NT2/D1 (cell line): ENCODE measurements at regions not wholly inside any gene's neighbourhood (a gene's known extent, or its start where the extent isn't known, plus 50 kb on each side); places are given as distances from the start of the nearest gene placed in this dataset.

Experiments
- DNase-seq: peaks from one replicate; pipeline ENCODE4 v3.0.0-alpha.2; 2011; ENCODE audit warnings: low read depth, low spot score
- H3K27me3 ChIP-seq: 2 replicates; pipeline ENCODE4 v1.6.0; 2011; ENCODE audit warnings: mild to moderate bottlenecking; ENCODE audit not compliant: insufficient read length, insufficient read depth
- H3K36me3 ChIP-seq: 2 replicates; pipeline ENCODE4 v1.6.1; 2011; ENCODE audit warnings: mild to moderate bottlenecking, low read length, mixed read lengths; ENCODE audit not compliant: insufficient read depth, insufficient read length
- H3K4me1 ChIP-seq: 2 replicates; pipeline ENCODE4 v1.5.1; 2011; ENCODE audit not compliant: insufficient read depth, insufficient read length
- H3K4me3 ChIP-seq: 2 replicates; pipeline ENCODE4 v1.5.1; 2011; ENCODE audit warnings: low read depth; ENCODE audit not compliant: insufficient read length
- H3K9ac ChIP-seq: 2 replicates; pipeline ENCODE4 v1.6.0; 2011; ENCODE audit warnings: low read depth; ENCODE audit not compliant: insufficient read length
- H3K9me3 ChIP-seq: 2 replicates; pipeline ENCODE4 v1.5.1; 2011; ENCODE audit warnings: mild to moderate bottlenecking, low read length; ENCODE audit not compliant: insufficient read depth
- SUZ12 ChIP-seq: IDR thresholded peaks from 2 replicates; pipeline ENCODE4 v1.6.1; 2011; ENCODE audit not compliant: insufficient read length, insufficient read depth; ENCODE audit errors: extremely low read depth
- YY1 ChIP-seq: IDR thresholded peaks from 2 replicates; pipeline ENCODE4 v1.6.1; 2011; ENCODE audit not compliant: insufficient read length, insufficient read depth
- ZNF274 ChIP-seq: IDR thresholded peaks from 2 replicates; pipeline ENCODE4 v1.6.1; 2011; ENCODE audit warnings: mild to moderate bottlenecking, low read depth, low read length

- H3K9ac ChIP-seq = no peak overlapping the region
- TF ChIP-seq YY1 (no peak), SUZ12 (no peak), ZNF274 (no peak)
- H3K4me1 ChIP-seq = no peaks in the 10 kb centered on the region
- H3K9me3 ChIP-seq = peaks cover 19% of the 10 kb centered on the region; the same call in 1 of the 2 replicates
- H3K36me3 ChIP-seq = no peaks in the 10 kb centered on the region
- no peaks in the 10 kb centered on the region for H3K27me3 ChIP-seq
- DNase-seq = no peak
- H3K4me3 ChIP-seq = no peak overlapping the region
Observed at GRCh38 chr11:106399624-106400023, 322.2 kb downstream of the AASDHPPT start.

DNA sequence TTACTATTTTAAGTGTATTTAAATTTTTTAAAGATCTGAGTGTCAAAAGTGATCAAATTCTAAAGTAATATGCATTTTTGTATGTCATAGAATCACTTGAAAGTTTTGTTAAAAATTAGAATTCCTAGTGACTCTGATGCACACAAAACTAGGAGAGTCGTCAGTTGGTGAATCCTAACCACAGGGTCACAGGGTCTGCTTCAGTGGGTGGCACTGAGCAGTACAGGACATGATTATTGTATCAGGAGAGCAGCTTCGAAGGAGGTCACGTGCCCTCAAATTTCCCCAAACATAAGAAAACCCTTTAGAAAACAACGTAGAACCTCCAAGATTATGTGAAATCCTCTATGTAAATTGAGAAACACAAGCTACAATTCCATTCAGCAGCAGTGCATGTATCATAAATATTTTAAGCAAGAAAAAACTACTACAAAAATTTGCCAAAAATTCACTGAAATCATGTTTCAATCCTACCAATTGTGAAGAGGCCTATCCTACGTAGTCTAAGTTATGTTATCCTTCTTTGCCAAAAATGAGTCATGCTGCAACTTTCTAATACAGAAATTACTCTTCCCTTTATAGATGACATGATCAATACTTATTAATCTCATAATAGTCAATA, 323.6 kb downstream of the AASDHPPT start:
- Histone ChIP-seq H3K36me3 (no peaks in the 10 kb centered on the region), H3K4me1 (no peaks in the 10 kb centered on the region), H3K9me3 (peaks cover 8% of the 10 kb centered on the region; the same call in 1 of the 2 replicates), H3K9ac (no peak overlapping the region), H3K4me3 (no peak overlapping the region), H3K27me3 (no peaks in the 10 kb centered on the region)
- TF ChIP-seq SUZ12 (no peak), ZNF274 (no peak), YY1 (no peak)
- no peak for DNase-seq

- H3K36me3 ChIP-seq = no peaks in the 10 kb centered on the region
- TF ChIP-seq YY1 = no peak
- no peak for TF ChIP-seq SUZ12
- no peak for TF ChIP-seq ZNF274
- H3K27me3 ChIP-seq = no peaks in the 10 kb centered on the region
- DNase-seq = no peak
- H3K4me1 ChIP-seq = no peaks in the 10 kb centered on the region
- no peaks in the 10 kb centered on the region for H3K9me3 ChIP-seq
- H3K4me3 ChIP-seq = no peak overlapping the region
- H3K9ac ChIP-seq = no peak overlapping the region
Observed at GRCh38 chr11:106403751-106404150, 326.3 kb downstream of the AASDHPPT start.

- H3K4me1 ChIP-seq = no peaks in the 10 kb centered on the region
- H3K9ac ChIP-seq = no peak overlapping the region
- H3K36me3 ChIP-seq = no peaks in the 10 kb centered on the region
- H3K27me3 ChIP-seq = no peaks in the 10 kb centered on the region
- no peaks in the 10 kb centered on the region for H3K9me3 ChIP-seq
- TF ChIP-seq ZNF274 (no peak), YY1 (no peak), SUZ12 (no peak)
- DNase-seq = no peak
- H3K4me3 ChIP-seq = no peak overlapping the region
Observed at GRCh38 chr11:106409222-106409621, 331.8 kb downstream of the AASDHPPT start.

DNA sequence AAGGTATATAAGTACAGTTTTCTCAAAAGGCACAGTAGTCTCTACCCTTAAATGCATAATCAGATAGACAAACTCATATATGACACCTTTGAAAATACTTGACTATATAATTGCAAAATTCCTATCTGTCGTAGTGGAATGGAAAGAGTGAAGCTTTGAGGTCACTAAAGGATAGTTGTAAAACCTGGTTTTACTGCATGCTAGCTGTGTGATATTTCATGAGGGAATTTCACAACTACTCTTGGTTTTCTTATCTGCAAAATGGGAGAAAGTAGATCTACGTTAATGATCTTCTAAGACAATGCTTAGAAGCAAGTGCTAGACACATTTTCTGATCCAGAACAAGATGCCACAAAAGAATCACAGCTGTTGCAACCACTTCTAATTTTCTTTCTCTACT, 332.2 kb downstream of the AASDHPPT start:
- Histone ChIP-seq H3K36me3 (no peaks in the 10 kb centered on the region), H3K4me1 (no peaks in the 10 kb centered on the region), H3K9me3 (no peaks in the 10 kb centered on the region), H3K9ac (no peak overlapping the region), H3K27me3 (no peaks in the 10 kb centered on the region), H3K4me3 (no peak overlapping the region)
- no peak for DNase-seq
- TF ChIP-seq YY1 (no peak), SUZ12 (no peak), ZNF274 (no peak)

DNA sequence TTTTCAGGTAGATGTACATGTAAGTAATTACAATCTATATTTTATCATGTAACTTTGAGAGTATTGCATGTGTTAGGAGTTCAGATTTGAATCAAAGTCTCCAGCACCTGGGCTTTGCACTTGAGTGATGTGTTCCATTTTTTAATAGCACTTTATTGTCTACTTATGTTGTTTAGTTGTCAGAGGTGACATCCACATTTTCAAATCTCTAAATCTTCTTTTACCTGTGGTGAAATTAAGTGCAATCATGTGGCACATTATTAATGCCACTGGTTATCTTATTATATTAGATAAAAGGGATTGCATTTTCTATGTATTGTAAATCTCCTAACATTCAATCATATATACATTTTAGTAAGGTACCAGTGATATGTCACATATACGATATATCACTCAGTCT, 333.4 kb downstream of the AASDHPPT start:
- H3K27me3 ChIP-seq = no peaks in the 10 kb centered on the region
- no peaks in the 10 kb centered on the region for H3K4me1 ChIP-seq
- H3K9ac ChIP-seq = no peak overlapping the region
- H3K4me3 ChIP-seq = no peak overlapping the region
- TF ChIP-seq ZNF274 (no peak), SUZ12 (no peak), YY1 (no peak)
- no peaks in the 10 kb centered on the region for H3K36me3 ChIP-seq
- DNase-seq = no peak
- H3K9me3 ChIP-seq = no peaks in the 10 kb centered on the region

DNA sequence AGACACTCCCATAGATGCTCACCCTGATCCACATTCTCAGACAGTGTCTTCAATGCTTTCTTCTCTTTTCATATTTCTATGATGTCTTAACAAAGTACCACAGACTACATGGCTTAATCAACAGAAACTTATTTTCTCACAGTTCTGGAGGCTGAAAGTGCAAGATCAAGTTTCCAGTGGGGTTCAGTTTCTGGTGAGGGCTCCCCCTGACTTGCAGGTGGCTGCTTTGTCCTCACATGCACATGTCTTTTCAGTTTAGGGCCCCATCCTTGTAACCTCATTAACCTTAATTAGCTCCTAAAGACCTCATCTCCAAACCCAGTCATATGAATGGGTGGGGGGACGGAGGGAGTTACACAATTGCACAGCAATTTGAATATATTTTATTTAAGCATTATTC, 335.8 kb downstream of the AASDHPPT start:
- no peaks in the 10 kb centered on the region for H3K4me1 ChIP-seq
- no peak for DNase-seq

GRCh38 chr11:106415510-106415909, 338.0 kb downstream of the AASDHPPT start:
- H3K27me3 ChIP-seq = no peaks in the 10 kb centered on the region
- no peaks in the 10 kb centered on the region for H3K4me1 ChIP-seq
- H3K9me3 ChIP-seq = no peaks in the 10 kb centered on the region
- DNase-seq = no peak
- H3K36me3 ChIP-seq = no peaks in the 10 kb centered on the region
- H3K9ac ChIP-seq = no peak overlapping the region
- TF ChIP-seq SUZ12 = no peak
- TF ChIP-seq YY1 = no peak
- no peak for TF ChIP-seq ZNF274
- no peak overlapping the region for H3K4me3 ChIP-seq

More for the DNA sequence above, 335.8 kb downstream of the AASDHPPT start:
- Histone ChIP-seq H3K4me3 (no peak overlapping the region), H3K9me3 (no peaks in the 10 kb centered on the region), H3K27me3 (no peaks in the 10 kb centered on the region), H3K9ac (no peak overlapping the region), H3K36me3 (no peaks in the 10 kb centered on the region)
- TF ChIP-seq SUZ12 (no peak), ZNF274 (no peak), YY1 (no peak)
